HG03457 (cell line): ENCODE measurements at regions not wholly inside any gene's neighbourhood (a gene's known extent, or its start where the extent isn't known, plus 50 kb on each side); places are given as distances from the start of the nearest gene placed in this dataset.
A peak's percentile ranks its signal among the peaks of the same experiment; 100 is the strongest.

ENCODE experiments used
- ATAC-seq: cut with Tn5 transposase; IDR thresholded peaks from one replicate; pipeline ENCODE4 v1.9.1; 2021; ENCODE audit warnings: moderate number of reproducible peaks; ENCODE audit not compliant: unreplicated experiment

DNA sequence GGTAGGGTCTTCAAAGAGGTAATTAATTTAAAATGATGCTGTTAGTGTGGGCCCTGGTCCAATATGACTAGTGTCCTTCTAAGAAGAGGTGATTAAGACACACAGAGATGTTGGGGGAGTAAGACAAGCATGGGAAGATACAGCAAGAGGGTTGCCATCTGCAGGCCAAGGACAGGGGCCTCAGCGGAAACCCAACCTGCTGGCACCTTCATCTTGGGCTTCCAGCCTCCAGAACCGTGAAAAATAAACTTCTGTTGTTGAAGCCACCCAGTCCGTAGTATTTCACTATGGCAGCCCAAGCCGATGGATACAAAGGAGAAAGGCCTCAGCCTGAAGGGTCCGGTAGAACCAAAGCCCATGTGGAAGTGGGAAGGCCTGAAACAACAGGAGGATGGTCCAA is 161.7 kb upstream of the UBE2E1 start:
- no peak for ATAC-seq

DNA sequence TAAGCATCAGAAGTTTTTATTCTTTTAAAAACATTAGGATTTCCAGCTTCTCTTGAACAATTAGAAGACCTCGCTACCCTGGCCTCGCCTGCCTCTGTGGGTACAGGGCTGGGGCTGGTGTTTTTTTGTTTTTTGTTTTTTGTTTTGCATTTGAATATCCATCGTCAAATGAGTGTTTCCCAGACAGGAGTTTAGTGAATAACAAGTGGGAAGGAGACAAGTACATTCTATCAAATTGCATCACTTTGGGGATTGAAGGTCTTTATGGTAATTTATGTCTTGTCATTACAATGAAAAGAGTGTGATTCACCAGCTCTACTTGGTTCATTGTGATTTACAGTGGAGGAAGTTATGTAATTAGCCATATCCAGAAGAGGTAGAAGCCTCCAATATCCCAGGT is 161.1 kb upstream of the UBE2E1 start:
- ATAC-seq, result no peak

DNA sequence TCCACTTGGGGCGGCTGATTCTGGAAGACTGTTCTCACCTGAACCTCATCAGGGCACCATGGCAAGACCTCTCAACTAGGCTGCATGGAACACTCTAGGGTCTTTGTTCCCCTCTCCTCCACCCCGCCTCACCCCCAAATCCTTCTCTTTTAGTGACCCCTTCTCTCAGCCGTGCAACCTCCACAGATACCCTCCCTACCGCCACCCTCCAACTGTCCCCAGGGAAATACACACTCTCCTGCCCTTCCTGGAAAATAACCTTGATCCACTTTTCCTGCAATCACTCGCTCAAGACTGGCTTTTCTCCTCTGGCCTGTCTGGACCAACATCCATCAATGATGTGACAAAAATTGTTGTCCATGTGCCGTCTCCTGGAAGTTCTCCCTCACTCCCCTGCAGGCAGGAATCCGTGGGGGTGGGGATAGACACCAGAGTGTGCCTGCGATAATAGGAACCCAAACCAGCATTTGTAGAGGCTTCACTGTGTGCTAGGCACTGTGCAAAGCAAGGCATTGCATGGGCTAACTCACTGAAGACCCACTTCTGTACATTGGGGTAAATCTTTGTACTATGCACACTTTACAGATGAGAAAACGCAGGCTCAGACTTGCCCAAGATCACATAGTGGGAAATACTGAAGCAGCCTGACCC is 160.1 kb upstream of the UBE2E1 start:
- no peak for ATAC-seq

DNA sequence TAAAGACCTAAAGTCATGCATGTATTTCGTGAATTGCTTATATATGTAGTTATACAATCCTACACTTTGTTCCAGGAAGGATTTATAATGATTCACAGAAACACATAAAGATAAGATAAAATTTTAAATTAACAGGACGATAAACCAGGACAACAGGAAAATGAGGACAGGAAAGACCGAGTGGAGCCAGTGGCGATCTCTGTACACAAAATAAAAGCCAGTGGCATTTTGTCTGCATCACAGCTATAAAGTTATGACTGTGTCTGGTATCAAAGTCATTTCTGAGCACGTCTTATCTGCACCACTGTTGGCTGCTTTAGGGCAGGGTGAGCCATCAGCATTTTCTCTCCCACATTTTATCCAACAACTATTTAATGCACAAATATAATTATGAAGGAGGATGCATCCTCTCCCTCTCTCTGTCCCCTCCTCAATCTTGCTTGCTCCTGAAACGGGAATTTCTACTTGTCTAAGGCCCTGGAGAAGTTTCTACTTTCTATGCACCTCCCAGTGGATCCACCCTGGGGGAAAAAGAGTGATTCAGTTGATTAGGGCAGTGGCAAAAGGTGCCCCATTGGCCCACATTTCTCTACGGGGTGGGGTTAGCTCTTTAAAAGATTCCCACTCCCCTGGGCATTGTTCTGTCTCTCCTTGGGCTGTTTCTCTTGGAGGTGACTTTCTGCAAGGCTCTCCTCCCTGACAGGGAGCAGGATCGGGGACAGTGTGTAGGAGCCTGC is 159.4 kb upstream of the UBE2E1 start:
- ATAC-seq, result no peak

DNA sequence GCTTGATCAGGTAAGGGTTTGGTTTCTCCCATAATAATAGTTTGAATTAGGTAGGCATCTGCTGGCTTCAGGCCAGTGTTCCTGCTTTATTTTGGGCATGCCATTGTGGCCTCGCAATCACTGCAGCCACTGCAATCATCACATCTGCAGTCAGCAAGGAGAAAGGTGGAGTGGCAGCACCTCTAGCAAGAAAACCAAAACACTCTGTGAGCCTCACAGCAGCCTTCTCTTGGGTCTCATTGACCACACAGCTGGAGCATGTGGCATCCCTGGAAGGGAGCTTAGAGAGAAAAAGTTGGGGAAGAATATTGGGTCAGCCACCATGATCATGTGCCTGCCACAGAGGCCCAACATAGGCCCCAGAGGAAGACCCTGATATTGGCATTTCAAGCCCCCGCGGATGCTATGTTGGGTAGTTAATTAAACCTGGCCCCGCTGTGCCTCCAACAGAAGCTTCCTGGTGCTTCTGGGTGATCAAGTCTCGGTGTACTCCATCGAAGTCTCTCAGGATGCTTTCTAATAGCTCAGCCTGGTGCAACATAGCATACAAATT is 158.0 kb upstream of the UBE2E1 start:
- ATAC-seq, result no peak

DNA sequence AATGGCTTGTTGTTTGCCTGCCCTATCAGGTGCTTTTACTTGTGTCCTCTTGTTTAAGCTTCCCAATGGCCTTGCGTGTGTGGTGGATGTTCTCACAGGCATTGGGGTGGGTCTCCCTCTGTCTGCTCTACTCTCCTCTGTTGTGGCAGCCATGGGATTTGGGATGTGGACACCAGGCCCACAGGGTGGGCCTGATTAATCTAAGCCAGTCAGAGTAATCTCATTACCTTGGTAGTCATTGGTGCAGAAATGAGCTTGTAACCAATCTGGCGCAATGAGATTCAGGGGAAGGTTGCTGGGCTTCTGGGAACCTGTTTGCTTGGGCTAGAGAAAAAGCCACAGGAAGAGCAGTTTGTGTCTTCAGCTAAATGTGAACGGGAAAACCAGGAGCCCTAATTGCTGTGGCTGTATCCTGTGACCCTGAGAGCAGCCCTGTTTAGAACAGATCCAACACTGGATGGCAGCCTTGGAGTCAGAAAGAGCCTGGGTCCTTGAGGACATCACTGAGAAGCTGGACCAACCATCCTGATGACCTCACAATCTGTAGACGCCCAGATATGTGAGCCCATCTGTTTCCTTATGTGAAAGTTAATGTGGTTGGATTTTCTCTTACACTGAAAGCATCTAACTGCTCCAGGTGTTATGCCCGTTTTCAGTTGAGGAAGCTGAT is 157.3 kb upstream of the UBE2E1 start:
- no peak for ATAC-seq

- ATAC-seq, result no peak
These were observed 156.8 kb upstream of the UBE2E1 start for GRCh38 chr3:23648996-23649395.

- ATAC-seq, result no peak
These were observed 156.3 kb upstream of the UBE2E1 start for GRCh38 chr3:23649448-23649847.

DNA sequence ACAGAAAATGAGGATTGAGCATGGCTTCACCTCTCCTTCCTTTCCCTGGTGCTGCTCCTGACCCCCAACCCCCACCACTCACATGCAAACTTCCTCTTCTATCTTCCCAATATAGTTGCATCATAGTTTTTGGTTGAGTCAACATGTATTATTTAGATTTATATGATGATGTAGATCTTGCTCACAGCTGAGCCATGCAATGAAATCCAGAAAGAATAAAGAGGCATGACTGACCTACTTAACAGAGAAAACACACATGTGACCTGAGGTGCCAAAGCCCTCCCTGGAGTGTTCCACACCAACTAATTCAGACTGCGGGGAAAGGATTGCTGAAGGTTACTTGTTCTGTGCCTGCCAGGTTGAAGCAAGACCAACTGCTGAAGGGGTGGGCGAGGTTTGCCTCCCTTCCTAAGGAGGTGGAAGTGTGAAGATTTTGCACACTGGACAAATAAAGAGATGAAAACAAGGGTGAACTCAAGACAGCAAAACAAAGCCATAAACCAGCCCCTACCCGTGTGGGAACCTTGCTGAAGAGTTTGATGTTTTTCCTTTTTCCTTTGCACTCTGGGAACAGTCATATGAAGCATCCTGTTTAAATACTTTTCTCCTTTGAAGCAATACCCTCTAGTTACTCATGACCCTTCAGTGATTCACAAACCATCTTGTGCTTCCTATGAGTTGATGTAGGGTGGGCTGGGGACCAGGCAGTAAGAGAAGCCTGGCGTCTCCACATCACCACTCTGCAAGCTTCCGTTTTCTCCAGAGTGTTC is 155.2 kb upstream of the UBE2E1 start:
- no peak for ATAC-seq

GRCh38 chr3:23653647-23654525 is 151.9 kb upstream of the UBE2E1 start:
- peak; percentile 91 for ATAC-seq

DNA sequence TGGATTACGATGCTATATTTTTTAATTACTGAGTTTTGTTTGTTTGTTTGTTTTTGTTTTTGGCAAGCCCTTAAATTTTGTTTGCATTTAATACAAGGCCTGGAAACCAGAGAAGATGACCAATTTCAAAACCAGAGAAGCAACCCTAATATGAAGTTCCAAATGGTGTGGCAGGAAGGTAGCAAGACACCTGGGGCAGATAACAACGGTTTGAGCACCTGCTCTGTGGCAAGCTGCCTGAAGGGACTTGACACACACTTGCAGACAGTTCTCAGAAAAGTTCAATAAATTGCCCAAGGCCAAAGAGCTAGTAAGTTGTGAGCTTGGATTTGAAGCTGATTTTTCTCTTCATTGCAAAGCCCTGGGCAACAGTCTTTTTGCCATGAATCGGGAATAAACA is 151.2 kb upstream of the UBE2E1 start:
- ATAC-seq, result no peak

- ATAC-seq, result no peak
These were observed 150.0 kb upstream of the UBE2E1 start for GRCh38 chr3:23655749-23656148.

DNA sequence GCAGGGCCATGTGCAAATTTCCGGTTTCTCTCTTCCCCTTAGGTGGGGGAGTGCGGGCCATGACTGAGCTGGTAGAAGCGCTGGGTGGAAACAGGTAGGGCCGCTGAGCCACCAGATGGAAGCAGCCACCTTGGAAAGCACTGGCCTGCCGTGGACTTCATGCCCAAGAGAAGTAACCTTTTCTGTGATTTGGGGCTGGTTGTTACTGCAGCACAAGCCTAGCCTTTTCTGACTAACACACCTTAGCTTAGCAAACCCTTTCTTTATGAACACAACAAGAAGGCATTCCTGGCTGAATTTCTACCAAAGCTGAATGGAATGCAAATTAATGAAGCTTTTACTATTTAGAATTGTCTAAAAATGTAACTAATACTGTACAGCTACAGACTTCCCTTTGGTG is 149.6 kb upstream of the UBE2E1 start:
- ATAC-seq, result no peak

DNA sequence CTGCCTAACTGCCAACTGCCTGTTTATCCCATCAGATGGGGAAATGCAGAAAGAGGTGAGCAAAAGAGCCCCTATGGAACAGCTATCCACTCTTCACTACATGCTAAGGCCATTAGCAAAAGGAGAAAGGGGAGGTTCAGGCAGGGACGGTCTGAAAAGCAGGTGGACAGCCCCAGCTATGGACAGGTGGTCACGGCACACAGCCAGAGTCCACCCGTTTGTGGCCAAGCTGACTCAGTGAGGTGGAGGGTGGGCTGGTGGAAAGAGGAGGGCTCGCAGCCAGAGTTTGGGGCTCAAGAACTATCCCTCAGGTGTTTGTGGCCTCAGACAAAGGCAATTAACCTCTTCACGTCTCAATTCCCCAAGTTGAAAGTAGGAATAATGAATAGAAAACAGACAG is 148.9 kb upstream of the UBE2E1 start:
- ATAC-seq, result no peak

- ATAC-seq, result no peak
These were observed 148.1 kb upstream of the UBE2E1 start for GRCh38 chr3:23657647-23658046.

DNA sequence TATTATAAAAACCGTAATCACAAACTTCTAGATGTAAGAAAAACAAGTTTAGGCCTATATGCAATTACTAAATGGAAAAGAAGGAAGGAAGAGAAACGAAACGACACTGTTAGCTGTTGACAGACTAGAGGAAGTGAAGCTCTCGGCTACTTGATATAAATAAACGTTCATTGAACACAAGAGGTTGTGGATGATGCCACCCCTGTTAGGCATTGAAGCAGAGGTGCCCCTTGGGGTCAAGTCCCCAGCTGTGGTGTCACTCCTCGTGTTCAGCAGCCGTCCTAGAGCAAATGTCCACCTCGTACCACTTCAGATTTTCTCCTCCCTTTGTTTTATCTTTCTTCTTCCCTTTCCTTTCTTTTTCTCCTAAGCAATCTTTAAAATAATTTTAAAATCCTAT is 146.5 kb upstream of the UBE2E1 start:
- ATAC-seq, result peak; percentile 44

- no peak for ATAC-seq
These were observed 145.8 kb upstream of the UBE2E1 start for GRCh38 chr3:23659840-23660430.

- ATAC-seq, result no peak
These were observed 143.6 kb upstream of the UBE2E1 start for GRCh38 chr3:23662079-23662617.

DNA sequence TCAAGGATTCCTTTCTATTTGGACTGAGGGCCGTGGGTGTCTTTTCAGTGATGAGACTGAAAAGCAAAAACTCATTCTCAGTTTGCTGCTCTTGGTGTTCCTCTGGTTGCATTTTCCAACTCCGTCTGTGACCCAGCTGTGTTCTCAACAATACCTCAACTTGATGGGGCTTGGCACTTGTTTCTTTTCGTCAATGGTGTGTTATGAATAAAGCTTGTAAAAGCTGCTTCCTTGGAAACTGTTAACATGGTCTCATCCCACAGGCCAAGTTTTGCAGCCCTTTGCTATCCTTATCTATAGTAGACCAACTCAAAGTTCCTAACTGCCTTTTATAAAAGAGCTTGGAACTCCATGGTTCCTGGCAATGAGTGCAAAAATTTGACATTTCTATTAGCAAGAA is 142.5 kb upstream of the UBE2E1 start:
- no peak for ATAC-seq
